Panc1 (cell line): ENCODE measurements at regions not wholly inside any gene's neighbourhood (a gene's known extent, or its start where the extent isn't known, plus 50 kb on each side); places are given as distances from the start of the nearest gene placed in this dataset.

Source experiments
- CTCF ChIP-seq: fragments of 450-650 bp; IDR thresholded peaks from 2 replicates; pipeline ENCODE4 v1.5.1; 2017; ENCODE audit warnings: mild to moderate bottlenecking
- POLR2AphosphoS5 ChIP-seq: IDR thresholded peaks from 2 replicates; pipeline ENCODE4 v1.6.1; 2012; ENCODE audit warnings: mild to moderate bottlenecking, low read depth, low read length, moderate library complexity
- SIN3A ChIP-seq: IDR thresholded peaks from 2 replicates; pipeline ENCODE4 v1.6.1; 2012; ENCODE audit warnings: low read depth, mild to moderate bottlenecking, low read length, moderate library complexity, borderline replicate concordance; ENCODE audit not compliant: insufficient read depth
- TCF7L2 ChIP-seq: IDR thresholded peaks from 2 replicates; pipeline ENCODE4 v1.6.1; 2011; ENCODE audit warnings: mild to moderate bottlenecking, low read depth, low read length, inconsistent platforms

- no peak for TF ChIP-seq CTCF
- TF ChIP-seq TCF7L2: no peak
- no peak for TF ChIP-seq POLR2AphosphoS5
- no peak for TF ChIP-seq SIN3A
These were observed 1237.5 kb upstream of the MAP3K7 start for GRCh38 chr6:91824331-91824730.
